ENCODE measurements at regions not wholly inside any gene's neighbourhood (a gene's known extent, or its start where the extent isn't known, plus 50 kb on each side); places are given as distances from the start of the nearest gene placed in this dataset.

DNA sequence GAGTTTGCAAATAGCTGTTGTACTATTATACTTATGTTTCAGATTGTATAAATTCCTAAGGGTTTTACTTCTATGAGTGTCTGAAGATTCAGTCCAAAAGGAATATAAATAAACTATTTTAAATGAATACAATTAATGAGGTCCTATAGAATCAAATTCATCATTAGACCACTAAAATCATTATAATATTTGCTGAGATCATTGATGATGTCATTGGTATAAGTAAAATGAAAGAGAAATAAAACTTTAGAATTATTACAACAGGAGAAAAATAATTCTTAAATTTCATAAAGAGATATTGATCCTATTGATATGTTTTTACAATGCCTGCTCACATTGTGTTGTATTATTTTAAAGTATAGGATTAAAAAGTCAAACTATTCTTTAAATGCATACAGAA is 544.0 kb upstream of the ZWINT start:
- TF ChIP-seq FOXM1 (IDR thresholded peaks at IDR 0.05; ENCODE audit: low read depth) (no peak), CTCF (IDR thresholded peaks at IDR 0.05) (no peak), NRF1 (IDR thresholded peaks at IDR 0.05; ENCODE audit: low read depth, low read length) (no peak), YY1 (IDR thresholded peaks at IDR 0.05; ENCODE audit: low read depth) (no peak), SIN3A (IDR thresholded peaks at IDR 0.05; ENCODE audit: borderline replicate concordance, low read depth, low read length) (no peak), RFX5 (IDR thresholded peaks at IDR 0.05; ENCODE audit: low read length) (no peak)
- TF ChIP-seq, protein P1, sequence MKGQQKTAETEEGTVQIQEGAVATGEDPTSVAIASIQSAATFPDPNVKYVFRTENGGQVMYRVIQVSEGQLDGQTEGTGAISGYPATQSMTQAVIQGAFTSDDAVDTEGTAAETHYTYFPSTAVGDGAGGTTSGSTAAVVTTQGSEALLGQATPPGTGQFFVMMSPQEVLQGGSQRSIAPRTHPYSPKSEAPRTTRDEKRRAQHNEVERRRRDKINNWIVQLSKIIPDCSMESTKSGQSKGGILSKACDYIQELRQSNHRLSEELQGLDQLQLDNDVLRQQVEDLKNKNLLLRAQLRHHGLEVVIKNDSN (IDR thresholded peaks at IDR 0.05; ENCODE audit: borderline replicate concordance, low read depth) = no peak
